ENCODE measurements at regions not wholly inside any gene's neighbourhood (a gene's known extent, or its start where the extent isn't known, plus 50 kb on each side); places are given as distances from the start of the nearest gene placed in this dataset.
A peak's percentile ranks its signal among the peaks of the same experiment; 100 is the strongest.

GRCh38 chr1:209219791-209220524 is 363.6 kb upstream of the CAMK1G start:
- H3K27ac ChIP-seq = no peak overlapping the region

GRCh38 chr1:209222826-209223225 is 360.7 kb upstream of the CAMK1G start:
- no peak for TF ChIP-seq CTCF (IDR thresholded peaks at IDR 0.05)
- ATAC-seq (no peak), DNase-seq (no peak)
- Histone ChIP-seq H3K36me3 (no peaks in the 10 kb centered on the region), H3K4me1 (no peaks in the 10 kb centered on the region), H3K9me3 (no peaks in the 10 kb centered on the region), H3K27ac (no peak overlapping the region), H3K4me3 (no peak overlapping the region), H3K27me3 (ENCODE audit: low read depth) (no peaks in the 10 kb centered on the region)
- intact Hi-C loops (cut with DNase I) = no loop called here

More at GRCh38 chr1:209219791-209220524, 363.6 kb upstream of the CAMK1G start:
- DNase-seq (no peak), ATAC-seq (peak; percentile 45 to 75)
- H3K4me3 ChIP-seq = no peak overlapping the region
- H3K36me3 ChIP-seq = no peaks in the 10 kb centered on the region
- H3K4me1 ChIP-seq = no peaks in the 10 kb centered on the region
- no peaks in the 10 kb centered on the region for H3K27me3 ChIP-seq (ENCODE audit: low read depth)
- TF ChIP-seq CTCF (IDR thresholded peaks at IDR 0.05) = no peak
- intact Hi-C loops (cut with DNase I) = no loop called here
- H3K9me3 ChIP-seq = no peaks in the 10 kb centered on the region

GRCh38 chr1:209223791-209224190 is 359.7 kb upstream of the CAMK1G start:
- H3K27ac ChIP-seq = no peak overlapping the region
- TF ChIP-seq CTCF (IDR thresholded peaks at IDR 0.05) = no peak
- H3K4me1 ChIP-seq = no peaks in the 10 kb centered on the region
- no peaks in the 10 kb centered on the region for H3K36me3 ChIP-seq
- H3K9me3 ChIP-seq = no peaks in the 10 kb centered on the region
- H3K4me3 ChIP-seq = no peak overlapping the region
- DNase-seq (no peak), ATAC-seq (no peak)
- intact Hi-C loops (cut with DNase I) = no loop called here
- H3K27me3 ChIP-seq (ENCODE audit: low read depth) = no peaks in the 10 kb centered on the region

- Histone ChIP-seq H3K4me1 (no peaks in the 10 kb centered on the region), H3K27ac (no peak overlapping the region), H3K27me3 (ENCODE audit: low read depth) (no peaks in the 10 kb centered on the region), H3K36me3 (no peaks in the 10 kb centered on the region), H3K4me3 (no peak overlapping the region), H3K9me3 (no peaks in the 10 kb centered on the region)
- intact Hi-C loops (cut with DNase I) = no loop called here
- ATAC-seq (no peak), DNase-seq (no peak)
- no peak for TF ChIP-seq CTCF (IDR thresholded peaks at IDR 0.05)
Observed at GRCh38 chr1:209224886-209225285, 358.6 kb upstream of the CAMK1G start.

GRCh38 chr1:209227171-209227570 is 356.3 kb upstream of the CAMK1G start:
- Histone ChIP-seq H3K27me3 (ENCODE audit: low read depth) (peaks cover 21% of the 10 kb centered on the region), H3K4me1 (no peaks in the 10 kb centered on the region), H3K9me3 (no peaks in the 10 kb centered on the region), H3K27ac (no peak overlapping the region), H3K36me3 (no peaks in the 10 kb centered on the region), H3K4me3 (no peak overlapping the region)
- no peak for DNase-seq
- ATAC-seq = no peak
- no peak for TF ChIP-seq CTCF (IDR thresholded peaks at IDR 0.05)
- intact Hi-C loops (cut with DNase I) = no loop called here

Data from lower lobe of right lung (tissue), 2 donors.